Smooth muscle cell (in vitro differentiated cells): ENCODE measurements at regions not wholly inside any gene's neighbourhood (a gene's known extent, or its start where the extent isn't known, plus 50 kb on each side); places are given as distances from the start of the nearest gene placed in this dataset.
"Not testable (repeated sequence)": the region's sequence is repeated elsewhere in the genome, so short reads cannot be mapped to it uniquely, and the experiment has no call there.

Experiments used
- DNase-seq: peaks from one replicate; lab custom pipeline; 2025; ENCODE audit not compliant: unreplicated experiment; lab: John Stamatoyannopoulos, UW
- H2AFZ ChIP-seq: fragments of 200-600 bp; sonication (generic); 2 replicates; pipeline ENCODE4 v1.6.0; 2016; ENCODE audit warnings: antibody characterized with exemption, low read depth, mild to moderate bottlenecking
- H3F3A ChIP-seq: fragments of 200-600 bp; sonication (generic); 2 replicates; pipeline ENCODE4 v1.6.0; 2017; ENCODE audit warnings: antibody characterized with exemption, low read depth
- H3K27ac ChIP-seq: fragments of 200-600 bp; sonication (generic); 2 replicates; pipeline ENCODE4 v1.5.1; 2016; ENCODE audit warnings: low read depth, mild to moderate bottlenecking
- H3K27me3 ChIP-seq: fragments of 200-600 bp; sonication (generic); 2 replicates; pipeline ENCODE4 v1.6.1; 2016; ENCODE audit warnings: low read depth, mild to moderate bottlenecking
- H3K36me3 ChIP-seq: fragments of 200-600 bp; sonication (generic); 2 replicates; pipeline ENCODE4 v1.5.1; 2016; ENCODE audit warnings: low read depth
- H3K4me1 ChIP-seq: fragments of 200-600 bp; sonication (generic); 2 replicates; pipeline ENCODE4 v1.5.1; 2016; ENCODE audit warnings: low read depth
- H3K4me2 ChIP-seq: fragments of 200-600 bp; sonication (generic); 2 replicates; pipeline ENCODE4 v1.6.0; 2016; ENCODE audit warnings: mild to moderate bottlenecking
- H3K4me3 ChIP-seq: fragments of 200-600 bp; sonication (generic); 2 replicates; pipeline ENCODE4 v1.5.1; 2016; ENCODE audit warnings: mild to moderate bottlenecking
- H3K79me2 ChIP-seq: fragments of 200-600 bp; sonication (generic); 2 replicates; pipeline ENCODE4 v1.6.0; 2016; ENCODE audit warnings: low read depth, mild to moderate bottlenecking
- H3K9ac ChIP-seq: fragments of 200-600 bp; sonication (generic); 2 replicates; pipeline ENCODE4 v1.6.0; 2016; ENCODE audit warnings: low read depth
- H3K9me3 ChIP-seq: fragments of 200-600 bp; sonication (generic); replicated peaks from 2 replicates; pipeline ENCODE4 v1.5.1; 2016; ENCODE audit warnings: low read depth
- H4K20me1 ChIP-seq: fragments of 200-600 bp; sonication (generic); 2 replicates; pipeline ENCODE4 v1.6.0; 2016; ENCODE audit warnings: low read depth
- WGBS: methylation state at CpG from one replicate; pipeline ENCODE4 v1.1.7; 2016; ENCODE audit warnings: low lambda C conversion rate; 5-methylcytosine and 5-hydroxymethylcytosine counted together

- H3K27ac ChIP-seq, H3K79me2 ChIP-seq, H3F3A ChIP-seq, H3K4me3 ChIP-seq, H3K4me1 ChIP-seq, H3K9ac ChIP-seq, H2AFZ ChIP-seq, H4K20me1 ChIP-seq, H3K9me3 ChIP-seq, H3K36me3 ChIP-seq, DNase-seq, H3K27me3 ChIP-seq, H3K4me2 ChIP-seq: not testable (repeated sequence)
- WGBS, result 82% methylated on average over 5 of the region's 5 CpGs
Observed at GRCh38 chr1:143832379-143832716, 139.4 kb downstream of the FAM72C start.

GRCh38 chr1:143831479-143832378, 140.1 kb downstream of the FAM72C start:
- H3K4me3 ChIP-seq, H3K79me2 ChIP-seq, H3K27ac ChIP-seq, H3K9ac ChIP-seq, H3K9me3 ChIP-seq, H3K4me1 ChIP-seq, H3F3A ChIP-seq, DNase-seq, H4K20me1 ChIP-seq, H2AFZ ChIP-seq, H3K27me3 ChIP-seq, H3K4me2 ChIP-seq, H3K36me3 ChIP-seq: not testable (repeated sequence)
- WGBS, result 75% methylated on average over 34 of the region's 34 CpGs

- H3K4me3 ChIP-seq, H3K4me2 ChIP-seq, H3K9me3 ChIP-seq, H3K27me3 ChIP-seq, H4K20me1 ChIP-seq, DNase-seq, H3K79me2 ChIP-seq, H3F3A ChIP-seq, H3K27ac ChIP-seq, H2AFZ ChIP-seq, H3K36me3 ChIP-seq, H3K9ac ChIP-seq, H3K4me1 ChIP-seq: not testable (repeated sequence)
- no CpG with 5 or more reads among the region's 1 CpG for WGBS
Observed at GRCh38 chr1:143826162-143826561, 145.6 kb downstream of the FAM72C start.

- 69% methylated on average over 2 of the region's 3 CpGs for WGBS
- not testable (repeated sequence) for H3K4me2 ChIP-seq, H3F3A ChIP-seq
Observed at GRCh38 chr1:143824266-143824665, 147.5 kb downstream of the FAM72C start.

DNA sequence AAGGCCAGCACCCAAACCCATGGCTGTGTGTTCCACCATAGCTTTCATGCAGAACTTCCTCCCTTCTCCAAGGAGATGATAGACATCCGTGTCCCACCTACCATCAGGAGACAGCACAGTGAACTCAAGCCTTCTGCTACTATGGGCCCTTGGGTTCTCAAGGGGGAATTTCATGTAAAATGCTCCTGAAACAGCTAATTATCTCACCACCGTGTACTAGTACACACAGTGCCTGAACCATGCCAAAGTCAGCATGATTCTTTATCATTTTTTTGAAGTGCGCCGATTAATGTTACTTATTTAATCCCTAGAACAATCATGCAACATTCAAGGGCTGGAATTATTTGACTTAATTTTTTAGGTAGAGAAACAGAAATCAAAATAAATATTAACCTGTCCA, 151.7 kb downstream of the FAM72C start:
- H3K9me3 ChIP-seq, H3F3A ChIP-seq, H3K4me2 ChIP-seq, H3K79me2 ChIP-seq, H4K20me1 ChIP-seq, H2AFZ ChIP-seq, H3K27me3 ChIP-seq, DNase-seq, H3K36me3 ChIP-seq, H3K27ac ChIP-seq, H3K9ac ChIP-seq, H3K4me1 ChIP-seq, H3K4me3 ChIP-seq: not testable (repeated sequence)
- no CpG with 5 or more reads among the region's 4 CpGs for WGBS

More at GRCh38 chr1:143824266-143824665, 147.5 kb downstream of the FAM72C start:
- H3K9me3 ChIP-seq, H3K27ac ChIP-seq, H3K9ac ChIP-seq, H3K36me3 ChIP-seq, DNase-seq, H3K27me3 ChIP-seq, H3K79me2 ChIP-seq, H4K20me1 ChIP-seq, H3K4me3 ChIP-seq, H3K4me1 ChIP-seq, H2AFZ ChIP-seq: not testable (repeated sequence)

DNA sequence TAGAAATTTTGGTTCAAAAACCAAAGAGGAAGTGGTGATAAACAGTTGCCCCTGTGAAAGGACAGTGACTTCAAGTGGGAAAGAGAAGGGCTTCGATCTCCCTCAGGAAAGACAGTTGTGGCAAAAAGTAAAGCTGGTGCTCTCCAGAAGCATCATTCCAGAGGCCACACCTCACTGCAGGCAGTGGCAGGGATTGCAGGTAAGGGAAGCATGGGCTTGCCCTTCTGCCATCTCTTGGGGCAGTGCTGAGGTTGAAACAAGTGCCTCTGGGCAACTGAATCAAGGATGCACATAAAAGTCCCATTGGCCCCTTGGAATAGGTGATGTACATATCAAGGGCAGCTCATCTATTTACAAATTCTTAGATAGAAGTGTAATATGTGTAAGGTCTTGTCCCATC, 155.4 kb downstream of the FAM72C start:
- H3K79me2 ChIP-seq, H3K27me3 ChIP-seq, H3K4me3 ChIP-seq, H3K9ac ChIP-seq, DNase-seq, H3K4me1 ChIP-seq, H3K4me2 ChIP-seq, H2AFZ ChIP-seq, H3K9me3 ChIP-seq, H3K27ac ChIP-seq, H4K20me1 ChIP-seq, H3K36me3 ChIP-seq, H3F3A ChIP-seq: not testable (repeated sequence)
- WGBS, result no CpG with 5 or more reads among the region's 1 CpG

- not testable (repeated sequence) for H2AFZ ChIP-seq, H3K27me3 ChIP-seq, DNase-seq, H3K9ac ChIP-seq, H3K4me1 ChIP-seq, H3K79me2 ChIP-seq, H3K4me2 ChIP-seq, H3K9me3 ChIP-seq, H4K20me1 ChIP-seq, H3F3A ChIP-seq, H3K27ac ChIP-seq, H3K4me3 ChIP-seq, H3K36me3 ChIP-seq
- whole genome bisulfite sequencing, result no CpG with 5 or more reads among the region's 4 CpGs
Observed at GRCh38 chr1:143805374-143805773, 166.4 kb downstream of the FAM72C start.

GRCh38 chr1:143804707-143805356, 167.0 kb downstream of the FAM72C start:
- H3K4me2 ChIP-seq, H2AFZ ChIP-seq, H3K4me1 ChIP-seq, H3K4me3 ChIP-seq, H3K27me3 ChIP-seq, H3K36me3 ChIP-seq, H3K9ac ChIP-seq, H3F3A ChIP-seq, H3K27ac ChIP-seq, H3K9me3 ChIP-seq, H3K79me2 ChIP-seq, DNase-seq, H4K20me1 ChIP-seq: not testable (repeated sequence)
- 86% methylated on average over 9 of the region's 16 CpGs for WGBS
